ENCODE measurements at regions not wholly inside any gene's neighbourhood (a gene's known extent, or its start where the extent isn't known, plus 50 kb on each side); places are given as distances from the start of the nearest gene placed in this dataset.

GRCh38 chr16:48877946-48878345, 268.0 kb upstream of the N4BP1 start:
- DNase-seq, result no peak

- no peak for DNase-seq
These were observed 260.2 kb upstream of the N4BP1 start for GRCh38 chr16:48870141-48870540.

- no peak for DNase-seq
These were observed 255.5 kb upstream of the N4BP1 start for GRCh38 chr16:48865520-48865919.

- DNase-seq, result no peak
These were observed 254.1 kb upstream of the N4BP1 start for GRCh38 chr16:48864055-48864454.

DNA sequence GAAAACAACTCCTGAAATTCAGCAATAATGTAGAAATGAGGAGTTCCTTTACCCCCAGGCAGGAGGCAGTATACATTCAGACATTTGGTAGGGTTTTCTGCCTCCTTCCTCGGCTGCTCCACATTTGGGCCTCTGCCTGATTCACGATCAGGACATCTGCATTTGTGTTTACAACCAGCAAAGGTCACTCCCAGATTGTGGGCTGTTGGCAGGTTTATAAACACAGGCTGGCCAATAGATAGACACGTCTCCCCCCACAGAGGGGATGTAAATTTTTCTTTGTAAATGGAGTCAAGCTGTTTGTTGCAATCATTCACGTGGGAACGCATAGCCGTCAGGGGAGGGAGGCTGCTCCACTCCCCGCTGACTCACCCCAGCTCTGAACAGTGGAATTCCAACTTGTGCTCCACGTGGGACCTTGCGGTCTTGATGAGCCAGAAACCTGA, 252.1 kb upstream of the N4BP1 start:
- DNase-seq, result no peak

DNA sequence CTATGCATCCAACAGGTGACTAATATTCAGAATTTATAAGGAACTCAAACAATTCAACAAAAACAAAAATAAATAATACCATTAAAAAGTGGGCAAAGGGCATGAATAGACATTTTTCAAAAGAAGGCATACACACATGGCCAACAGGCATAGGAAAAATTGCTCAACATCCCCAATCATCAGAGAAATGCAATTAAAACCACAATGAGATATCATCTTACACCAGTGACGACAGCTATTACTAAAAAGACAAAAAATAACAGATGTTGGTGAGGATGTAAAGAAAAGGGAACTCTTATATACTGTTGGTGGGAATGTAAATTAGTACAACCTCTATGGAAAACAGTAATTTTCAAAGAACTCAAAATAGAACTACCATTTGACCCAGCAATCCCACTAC, 250.4 kb upstream of the N4BP1 start:
- no peak for DNase-seq

DNA sequence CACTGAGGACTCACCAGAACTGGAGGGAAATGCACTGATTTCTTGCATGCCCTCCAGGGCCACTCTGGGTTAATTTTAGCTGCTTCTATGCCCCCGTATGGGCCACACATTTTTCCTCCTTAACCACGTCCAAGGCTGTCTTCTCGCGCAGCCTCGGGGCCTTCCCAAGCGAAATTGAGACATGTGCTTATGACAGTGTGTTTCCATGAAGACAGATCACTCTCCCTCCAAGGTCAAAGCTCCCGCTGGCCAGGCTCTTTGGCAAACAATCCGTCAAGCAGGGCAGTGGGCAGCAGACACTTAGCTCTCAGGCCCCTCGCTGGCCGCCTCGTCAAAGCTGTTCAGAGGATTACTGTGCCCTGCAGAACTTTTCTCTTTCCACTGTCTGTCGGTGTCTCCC, 243.0 kb upstream of the N4BP1 start:
- DNase-seq, result no peak

DNA sequence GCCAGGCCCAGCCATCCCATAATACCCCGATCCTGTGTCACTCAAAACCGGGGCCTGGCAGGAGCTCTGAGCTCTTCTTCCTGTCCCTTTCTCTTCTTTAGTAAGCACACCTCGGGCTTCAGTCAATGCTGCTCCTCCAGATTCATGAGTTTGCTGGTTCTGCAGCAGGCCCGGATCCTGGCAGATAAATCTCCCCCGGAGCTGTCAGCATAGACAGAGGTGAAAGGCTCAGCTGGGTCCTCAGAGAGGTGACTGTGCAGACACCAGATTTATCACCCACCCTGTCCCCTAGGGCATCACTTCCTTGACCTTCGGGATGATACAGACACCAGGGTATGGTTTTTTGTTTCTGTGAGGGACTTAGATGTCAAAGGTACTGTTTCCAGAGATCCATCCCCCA, 242.5 kb upstream of the N4BP1 start:
- DNase-seq, result no peak

GRCh38 chr16:48850097-48850770, 240.3 kb upstream of the N4BP1 start:
- DNase-seq, result no peak

DNA sequence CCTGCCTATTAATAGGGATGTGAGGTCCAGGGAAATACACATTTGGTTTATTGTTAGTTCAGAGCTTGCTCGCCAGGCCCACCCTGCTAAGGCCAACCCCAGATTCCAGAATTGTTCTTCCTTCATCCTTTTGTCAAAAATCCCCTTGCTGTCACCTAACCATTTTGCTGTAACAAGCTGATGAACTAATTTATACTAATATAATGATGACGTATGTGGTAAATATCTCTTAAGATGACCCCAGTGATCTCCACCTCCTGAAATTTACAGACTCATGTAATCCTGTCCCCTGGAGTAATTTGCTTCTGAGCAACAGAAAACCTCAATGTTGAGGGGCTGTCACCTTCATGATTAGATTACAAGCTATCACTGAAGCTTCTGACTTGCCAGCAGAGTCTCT, 236.3 kb upstream of the N4BP1 start:
- no peak for DNase-seq

GRCh38 chr16:48845261-48845660, 235.3 kb upstream of the N4BP1 start:
- DNase-seq, result no peak

DNA sequence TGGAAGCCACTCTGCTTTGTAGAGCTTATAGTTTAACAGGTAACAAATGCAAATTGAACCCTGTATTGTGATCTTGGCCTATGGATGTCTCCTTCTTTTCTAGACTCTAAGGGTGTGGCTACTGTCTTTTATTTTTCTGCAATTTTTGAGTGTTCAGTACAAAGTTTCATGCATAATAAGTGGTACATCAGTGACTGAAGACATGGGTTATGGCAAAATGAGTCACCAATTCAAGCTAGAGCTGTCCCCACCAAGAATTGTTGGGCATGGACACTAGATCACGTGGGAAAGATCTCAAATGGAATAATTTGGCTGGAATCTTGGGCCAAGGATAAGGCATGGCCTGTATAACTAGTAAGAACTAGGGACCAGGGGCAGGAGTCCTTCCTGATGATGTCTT, 228.4 kb upstream of the N4BP1 start:
- no peak for DNase-seq

GRCh38 chr16:48836636-48837035, 226.7 kb upstream of the N4BP1 start:
- no peak for DNase-seq

DNA sequence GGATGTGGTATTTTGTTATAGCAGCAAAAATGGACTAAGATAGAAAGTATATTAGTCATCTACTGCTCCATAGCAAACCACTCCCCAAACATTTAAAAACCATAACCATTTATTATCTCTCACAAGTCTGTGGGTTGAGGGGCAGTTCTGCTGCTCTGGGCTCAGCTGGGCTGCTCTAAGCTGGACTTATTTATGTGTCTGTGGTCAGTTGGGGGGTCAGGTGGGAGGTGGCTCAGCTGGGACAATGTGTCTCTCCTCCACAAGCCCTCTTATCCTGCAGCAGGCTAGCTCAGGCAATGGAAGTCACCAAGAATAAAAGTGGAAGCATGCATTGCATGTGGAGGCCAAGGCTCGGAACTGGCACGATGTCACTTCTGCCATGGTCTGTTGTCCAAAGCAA, 226.1 kb upstream of the N4BP1 start:
- DNase-seq, result no peak

DNA sequence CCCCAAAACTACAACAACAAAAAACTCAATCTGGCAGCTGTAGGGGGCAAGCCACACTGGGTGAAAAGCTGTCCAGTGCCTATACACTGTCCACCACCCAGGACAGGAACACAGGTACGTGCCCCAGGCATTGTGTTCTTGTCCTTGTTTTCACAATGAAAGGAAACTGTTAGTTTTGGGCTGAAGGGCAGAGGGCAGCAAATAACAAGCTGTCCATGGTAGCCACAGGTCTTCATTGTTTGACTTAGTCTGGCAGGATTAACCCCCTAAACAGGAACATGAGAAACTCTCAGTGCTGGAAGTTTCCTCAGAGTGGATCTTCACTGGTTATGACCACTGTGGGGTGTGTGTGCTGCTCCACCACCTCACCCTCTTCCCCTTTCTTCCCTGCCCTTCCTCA, 224.6 kb upstream of the N4BP1 start:
- no peak for DNase-seq

GRCh38 chr16:48833461-48833860, 223.5 kb upstream of the N4BP1 start:
- DNase-seq, result no peak

DNA sequence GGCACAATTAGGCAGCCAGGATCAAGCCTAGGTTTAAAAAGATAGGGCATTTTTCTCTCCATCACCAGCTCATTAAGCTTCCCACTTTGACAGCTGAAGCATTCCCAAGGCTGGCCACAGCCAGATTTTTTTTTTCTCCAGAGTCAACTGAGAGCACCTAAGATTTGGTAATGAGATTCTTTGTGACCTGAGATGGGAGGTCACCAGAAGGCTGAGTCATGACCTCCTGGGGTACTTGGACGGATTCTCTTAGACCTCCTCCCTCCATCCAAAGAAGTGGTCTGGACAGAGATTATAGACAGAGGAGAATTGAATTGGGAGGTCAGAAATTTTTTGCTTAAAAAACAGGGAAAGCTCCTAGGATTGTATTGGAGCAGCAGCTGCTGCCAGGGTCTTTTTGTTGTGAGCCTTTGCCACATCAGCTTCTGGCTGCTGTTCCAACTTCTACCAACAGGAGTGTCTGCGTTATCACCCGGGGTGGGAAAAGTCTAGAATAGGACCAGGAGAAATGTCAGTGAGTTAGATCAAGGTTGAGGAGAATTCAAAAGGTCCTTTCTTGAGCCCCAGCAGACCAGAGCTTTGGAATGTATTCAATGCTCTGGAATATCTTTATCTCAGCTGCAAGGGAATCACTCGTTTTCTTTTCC, 221.2 kb upstream of the N4BP1 start:
- no peak for DNase-seq

DNA sequence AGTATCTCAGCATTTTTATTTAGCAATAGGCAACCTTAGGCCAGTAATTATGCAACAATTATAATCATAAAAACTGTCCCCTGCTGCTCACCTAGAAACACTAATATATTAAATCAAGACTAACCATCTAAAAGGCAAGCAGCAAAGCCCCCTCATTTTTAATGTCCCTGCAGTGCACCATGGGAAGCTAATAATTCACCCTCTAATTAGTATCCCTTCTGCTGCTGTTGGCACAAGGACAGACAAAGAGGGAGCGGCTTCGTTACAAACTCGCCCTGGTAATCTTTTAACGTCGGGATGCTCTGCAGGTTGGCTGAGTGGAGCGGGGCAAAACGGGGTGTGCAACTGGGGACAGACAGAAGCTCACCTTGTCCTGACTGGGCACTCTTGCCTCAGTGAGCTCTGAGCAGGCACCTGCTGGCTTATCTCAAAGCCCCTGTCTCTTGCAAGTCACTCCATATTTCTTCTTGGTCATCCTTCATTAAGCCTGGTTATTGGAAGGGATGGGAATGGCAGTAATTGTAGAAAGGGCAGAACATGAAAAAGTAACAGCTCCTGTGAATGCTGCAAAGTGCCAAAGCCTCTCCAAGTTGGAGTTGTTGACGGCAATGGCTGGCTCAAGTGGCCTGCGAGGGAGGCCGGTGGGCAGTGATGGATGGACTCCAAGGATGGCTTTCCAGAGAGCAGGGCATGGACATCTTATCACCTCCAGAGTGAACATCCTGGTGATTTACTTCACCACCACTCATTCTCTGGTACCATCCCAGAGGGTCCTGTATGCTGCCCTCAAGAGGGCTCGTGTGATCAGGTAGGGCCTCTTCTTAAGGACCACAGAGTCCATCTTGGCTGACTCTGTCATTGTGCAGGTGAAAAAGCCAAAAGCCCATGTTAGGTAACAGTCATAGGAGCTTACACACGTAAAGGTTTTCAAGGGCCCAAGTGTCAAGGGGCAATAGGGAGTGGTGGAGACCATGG, 219.6 kb upstream of the N4BP1 start:
- DNase-seq, result no peak

- no peak for DNase-seq
These were observed 214.3 kb upstream of the N4BP1 start for GRCh38 chr16:48824271-48824670.

DNA sequence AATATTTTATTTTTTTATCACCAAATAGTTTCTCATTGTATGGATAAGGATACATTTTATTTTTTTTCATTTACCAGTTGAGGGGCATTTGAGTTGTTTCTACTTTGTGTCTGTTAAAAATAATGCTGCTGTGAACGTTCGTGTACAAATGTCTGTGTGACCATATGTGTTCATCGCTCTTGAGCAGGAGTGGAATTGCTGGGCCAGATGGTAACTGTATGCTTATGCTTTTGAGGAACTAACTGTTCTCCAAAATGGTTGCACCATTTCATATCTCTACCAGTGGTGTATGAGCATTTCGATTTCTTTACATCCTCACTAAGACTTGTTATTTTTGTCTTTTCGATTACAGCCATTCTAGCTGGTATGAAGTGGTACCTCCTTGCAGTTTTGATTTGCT, 212.5 kb upstream of the N4BP1 start:
- no peak for DNase-seq

GRCh38 chr16:48820379-48820778, 210.4 kb upstream of the N4BP1 start:
- no peak for DNase-seq

DNA sequence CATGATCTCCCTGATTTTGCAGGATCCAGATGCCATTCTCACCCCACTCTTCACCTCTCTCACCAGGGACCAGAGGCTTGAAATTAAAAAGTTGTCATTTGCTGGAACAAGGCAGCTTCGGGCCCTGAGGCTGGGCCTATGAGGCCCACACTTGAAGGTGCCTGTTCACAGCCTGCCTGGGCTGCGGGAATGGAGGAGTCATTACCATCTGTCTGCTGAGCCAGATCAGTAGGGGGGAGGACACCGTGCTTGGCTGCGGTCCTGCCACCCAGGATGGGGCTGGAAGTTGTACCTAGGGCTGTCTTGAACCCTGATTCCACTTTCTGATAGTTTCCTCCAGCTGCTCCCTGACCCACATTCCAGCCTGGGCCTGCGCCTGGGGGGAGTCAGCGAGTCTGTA, 208.3 kb upstream of the N4BP1 start:
- DNase-seq, result no peak

DNA sequence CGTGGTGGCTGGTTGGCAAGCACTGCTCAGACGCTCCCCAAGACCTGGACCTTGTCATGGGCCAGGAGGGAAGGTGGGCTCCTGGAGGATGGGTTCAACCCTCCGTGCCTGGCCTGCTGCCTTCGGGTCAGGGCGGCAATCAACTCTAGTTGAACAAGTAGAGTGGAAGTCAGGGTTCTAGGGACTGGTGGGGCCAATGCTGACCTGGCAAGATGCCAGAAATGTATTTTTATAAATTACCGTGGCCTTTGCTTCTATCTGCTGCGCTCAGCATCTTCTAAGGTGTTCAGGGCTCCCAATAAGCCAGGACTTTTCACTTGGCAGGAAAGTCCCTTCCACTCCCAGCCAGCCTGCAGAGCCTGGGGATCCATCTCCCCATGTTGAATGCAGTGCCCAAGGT, 207.1 kb upstream of the N4BP1 start:
- DNase-seq, result no peak

GRCh38 chr16:48816393-48816792, 206.4 kb upstream of the N4BP1 start:
- DNase-seq, result no peak
